NCI-H2107 treated with DMSO at 0.1 percent for 48 hours (cell line): ENCODE measurements at regions not wholly inside any gene's neighbourhood (a gene's known extent, or its start where the extent isn't known, plus 50 kb on each side); places are given as distances from the start of the nearest gene placed in this dataset.
"Not testable (repeated sequence)": the region's sequence is repeated elsewhere in the genome, so short reads cannot be mapped to it uniquely, and the experiment has no call there.

ENCODE experiments used
- DNase-seq: peaks from one replicate; lab custom pipeline; 2025; ENCODE audit not compliant: unreplicated experiment; lab: John Stamatoyannopoulos, UW

DNA sequence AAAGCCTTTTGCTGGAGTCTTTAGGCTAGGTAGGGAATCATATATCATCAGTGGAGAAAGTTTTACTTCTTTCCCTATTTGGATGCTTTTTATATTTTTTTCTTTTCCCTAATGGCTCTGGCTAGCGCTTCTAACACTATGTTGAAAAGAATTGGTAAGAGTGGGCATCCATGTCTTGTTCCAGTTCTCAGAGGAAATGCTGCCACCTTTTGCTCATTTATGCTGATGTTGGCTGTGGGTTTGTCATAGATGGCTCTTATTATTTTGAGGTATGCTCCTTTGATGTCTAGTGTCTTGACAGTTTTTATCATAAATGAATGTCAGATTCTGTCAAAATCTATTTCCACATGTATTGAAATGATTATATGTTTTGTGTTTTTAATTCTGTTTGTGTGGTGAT is 1544.1 kb downstream of the REEP3 start:
- no peak for DNase-seq

DNA sequence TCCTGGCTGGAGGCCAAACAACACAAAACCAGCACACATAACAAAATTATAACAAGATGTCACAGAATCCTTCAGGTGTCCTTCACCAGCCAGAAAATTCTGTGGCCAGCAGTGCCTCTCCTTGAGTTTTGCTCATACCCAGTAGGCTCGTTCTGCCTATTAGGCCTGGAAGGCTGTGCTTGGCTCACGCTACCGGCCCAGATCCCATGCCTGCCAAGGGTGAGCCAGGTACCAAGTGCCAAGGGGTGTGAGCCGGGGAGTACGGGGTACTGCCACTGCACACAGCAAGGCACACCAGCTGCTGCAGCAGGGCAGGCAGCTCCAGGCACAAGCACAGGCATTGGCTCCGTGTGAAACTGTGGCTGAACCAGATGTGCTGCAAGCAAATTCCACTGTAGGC is 1562.0 kb downstream of the REEP3 start:
- DNase-seq = no peak

GRCh38 chr10:65090991-65091390 is 1569.8 kb downstream of the REEP3 start:
- no peak for DNase-seq

GRCh38 chr10:65100146-65100545 is 1578.9 kb downstream of the REEP3 start:
- DNase-seq = no peak

DNA sequence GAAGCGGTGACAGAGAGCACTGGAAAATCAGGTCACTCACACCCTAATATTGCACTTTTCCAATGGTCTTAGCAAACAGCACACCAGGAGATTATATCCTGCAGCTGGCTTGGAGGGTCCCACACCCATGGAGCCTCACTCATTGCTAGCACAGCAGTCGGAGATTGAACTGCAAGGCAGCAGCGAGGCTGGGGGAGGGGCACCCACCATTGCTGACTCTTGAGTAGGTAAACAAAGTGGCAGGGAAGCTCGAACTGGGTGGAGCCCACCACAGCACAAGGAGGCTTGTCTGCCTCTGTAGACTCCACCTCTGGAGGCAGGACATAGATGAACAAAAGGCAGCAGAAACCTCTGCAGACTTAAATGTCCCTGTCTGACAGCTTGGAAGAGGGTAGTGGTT is 1579.7 kb downstream of the REEP3 start:
- DNase-seq = not testable (repeated sequence)

DNA sequence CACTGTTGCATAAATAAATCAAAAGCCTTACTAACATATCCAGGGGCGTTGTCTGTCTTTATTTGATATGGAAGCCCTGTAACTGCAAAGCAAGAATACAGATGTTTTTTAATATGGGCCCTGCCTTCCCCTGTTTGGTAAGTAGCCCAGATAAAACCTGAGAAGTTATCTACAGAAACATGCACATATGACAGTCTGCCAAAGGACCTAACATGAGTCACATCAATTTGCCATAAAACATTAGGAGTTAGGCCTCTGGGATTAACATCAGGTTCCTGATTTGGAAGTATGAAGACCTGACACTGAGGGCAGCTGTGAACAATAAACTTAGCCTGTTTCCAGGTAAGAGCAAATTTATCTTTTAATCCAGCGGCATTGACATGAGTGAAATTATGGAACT is 1588.8 kb downstream of the REEP3 start:
- DNase-seq = no peak

DNA sequence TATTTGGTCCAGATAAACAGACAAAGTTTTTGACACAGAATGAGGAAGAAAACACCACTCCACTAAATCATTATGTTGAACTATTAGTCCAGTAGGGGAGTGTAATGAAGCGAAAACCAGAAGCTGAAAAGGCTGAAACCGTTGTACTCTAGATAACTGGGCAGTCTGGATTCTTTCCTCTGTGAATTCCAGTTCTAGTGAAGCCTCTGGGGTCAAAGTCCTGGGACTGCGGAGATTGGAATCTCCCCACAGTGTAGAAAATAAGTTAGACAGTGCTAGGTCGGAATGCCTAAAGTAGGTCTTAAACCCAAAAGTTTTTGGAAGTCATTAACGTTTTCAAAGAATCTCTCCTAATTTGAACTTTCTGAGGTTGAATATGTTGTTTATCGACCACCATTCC is 1589.9 kb downstream of the REEP3 start:
- DNase-seq = not testable (repeated sequence)

DNA sequence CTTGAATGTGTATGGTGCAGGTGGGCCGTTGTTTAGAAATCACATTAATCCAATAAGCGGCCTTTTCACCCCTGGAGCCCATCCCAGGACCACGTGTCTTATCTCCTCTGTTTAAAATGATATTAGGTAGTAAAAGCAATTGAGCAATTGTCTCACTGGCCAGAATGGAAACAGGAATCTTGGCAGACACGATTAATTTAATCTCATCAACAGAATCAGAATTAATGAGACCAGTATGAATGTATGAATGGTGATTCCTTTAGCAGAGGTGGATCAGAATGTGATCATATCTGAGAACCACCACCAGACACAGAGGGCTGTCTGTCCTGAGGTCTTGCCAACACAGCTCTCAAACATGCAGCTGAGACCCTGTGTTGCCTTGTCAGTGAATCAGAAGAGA is 1591.4 kb downstream of the REEP3 start:
- DNase-seq = no peak

- no peak for DNase-seq
Observed at GRCh38 chr10:65123120-65123519, 1601.9 kb downstream of the REEP3 start.

DNA sequence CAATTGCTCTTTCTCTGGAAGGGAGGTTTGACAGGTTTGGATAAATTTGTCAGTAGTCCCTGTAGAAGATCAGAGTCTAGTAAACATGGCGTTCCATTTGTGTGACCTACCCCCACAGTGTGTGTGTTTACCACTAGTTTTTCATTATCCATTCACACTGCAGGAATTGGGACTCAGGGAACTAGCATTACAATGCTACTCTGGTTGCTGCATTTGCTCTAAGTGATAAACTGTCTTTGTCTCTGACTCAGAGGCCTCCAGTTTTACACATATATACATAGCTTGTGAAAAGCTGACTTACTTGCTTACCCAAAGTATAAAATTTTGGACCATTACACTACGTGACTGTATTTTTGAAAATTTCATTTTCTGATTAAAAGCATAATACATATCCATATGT is 1604.0 kb downstream of the REEP3 start:
- no peak for DNase-seq

- DNase-seq = no peak
Observed at GRCh38 chr10:65126288-65126687, 1605.1 kb downstream of the REEP3 start.

- no peak for DNase-seq
Observed at GRCh38 chr10:65128277-65128676, 1607.1 kb downstream of the REEP3 start.

DNA sequence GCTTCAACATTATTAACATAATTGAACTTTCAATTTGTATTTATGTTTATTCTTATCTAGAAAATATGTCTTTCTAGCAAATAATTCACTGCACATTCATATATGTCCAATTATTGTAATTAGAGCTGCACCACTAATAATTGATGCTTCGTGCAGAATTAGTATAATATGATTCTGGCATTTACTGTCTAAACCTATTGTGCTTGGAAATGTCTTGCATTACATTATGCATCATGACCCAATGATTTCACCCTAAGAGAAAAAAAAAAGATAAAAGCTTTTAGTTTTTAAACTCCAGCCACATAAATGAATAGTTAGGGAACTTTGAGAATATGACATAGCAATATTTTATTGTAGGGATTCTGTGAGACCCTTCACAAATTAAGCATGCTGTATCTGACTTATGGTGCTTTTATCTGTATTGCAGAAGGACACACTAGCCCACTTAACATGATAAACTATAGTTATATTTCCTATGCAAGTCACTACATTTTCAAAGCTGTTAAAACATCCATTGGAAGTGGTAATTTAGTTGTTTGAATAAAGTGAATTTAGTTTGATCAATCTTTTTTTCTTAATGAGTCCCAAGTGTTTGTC is 1609.1 kb downstream of the REEP3 start:
- DNase-seq = no peak

GRCh38 chr10:65133652-65134051 is 1612.5 kb downstream of the REEP3 start:
- DNase-seq = no peak

- no peak for DNase-seq
Observed at GRCh38 chr10:65135508-65135907, 1614.3 kb downstream of the REEP3 start.

DNA sequence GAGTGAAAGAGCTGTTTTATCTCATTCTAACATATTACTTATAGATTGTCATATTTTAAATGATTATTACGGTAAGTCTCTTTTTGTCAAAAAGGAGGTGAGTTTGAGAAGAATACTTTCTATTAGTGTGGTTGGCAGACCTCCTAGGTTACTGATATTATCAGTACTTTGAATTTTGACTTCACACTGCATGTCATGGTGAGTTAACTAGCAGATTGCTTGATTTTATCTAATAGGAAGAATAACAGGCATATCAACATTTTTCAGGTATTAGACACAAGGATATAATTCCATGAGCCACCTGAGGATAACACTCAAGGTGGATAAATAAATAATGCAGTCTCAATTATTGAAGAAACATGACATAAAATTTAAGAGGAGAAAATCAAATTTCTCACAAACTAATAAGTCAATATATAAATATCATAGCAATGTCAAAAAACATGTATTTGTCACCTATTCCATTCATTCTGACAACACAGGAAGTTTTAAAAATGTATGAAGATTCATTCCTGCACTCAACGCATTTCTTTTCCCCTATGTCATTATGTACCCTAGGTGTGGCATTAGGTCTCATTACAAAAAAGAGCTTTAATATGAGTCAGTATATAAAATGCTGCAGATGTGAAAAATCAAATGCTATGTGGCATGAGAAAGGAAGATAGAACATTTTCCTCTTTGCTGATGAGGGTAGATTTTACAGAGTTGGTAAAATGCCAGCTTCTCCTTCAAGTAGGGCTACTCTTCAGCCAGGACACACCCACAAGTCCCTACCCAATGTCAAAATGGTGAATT is 1621.6 kb downstream of the REEP3 start:
- no peak for DNase-seq

DNA sequence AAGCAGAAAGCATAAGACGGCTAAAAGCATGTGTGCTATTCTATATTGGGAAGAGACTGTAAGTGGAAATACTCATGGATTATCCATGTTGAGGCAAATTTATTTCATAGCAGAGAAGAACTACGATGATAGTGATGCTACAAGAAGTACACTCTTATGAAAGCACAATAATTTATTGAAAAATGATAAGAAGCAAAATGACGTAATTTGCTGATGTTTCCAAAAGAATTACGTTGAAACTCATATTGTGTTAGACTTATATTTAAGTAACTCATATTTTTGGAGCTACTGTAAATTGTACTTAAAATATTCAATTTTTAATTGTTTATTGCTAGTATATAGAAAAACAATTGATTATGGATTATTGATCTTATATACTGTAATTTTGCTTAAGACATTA is 1622.5 kb downstream of the REEP3 start:
- no peak for DNase-seq

- no peak for DNase-seq
Observed at GRCh38 chr10:65149878-65150277, 1628.7 kb downstream of the REEP3 start.

- no peak for DNase-seq
Observed at GRCh38 chr10:65166272-65166671, 1645.1 kb downstream of the REEP3 start.

DNA sequence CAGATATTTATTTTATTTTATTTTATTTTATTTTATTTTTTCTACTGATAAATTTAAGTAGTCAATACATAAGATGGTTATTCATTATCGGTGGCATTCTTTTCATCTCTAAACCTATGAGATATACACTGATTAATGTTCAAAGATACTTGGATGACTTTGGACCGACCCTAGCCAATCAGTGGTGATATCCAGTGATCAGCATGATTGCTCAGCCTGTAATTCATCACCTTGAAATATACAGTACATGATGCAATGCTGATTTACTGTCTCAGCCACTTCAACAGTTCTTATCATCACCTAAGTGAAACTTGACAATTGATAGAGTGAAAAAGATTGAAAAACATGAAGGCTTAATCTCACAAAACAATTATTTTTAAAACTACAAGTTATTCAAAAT is 1651.0 kb downstream of the REEP3 start:
- no peak for DNase-seq

GRCh38 chr10:65176994-65177393 is 1655.8 kb downstream of the REEP3 start:
- DNase-seq = no peak

GRCh38 chr10:65183236-65183635 is 1662.0 kb downstream of the REEP3 start:
- no peak for DNase-seq

- DNase-seq = not testable (repeated sequence)
Observed at GRCh38 chr10:65186668-65187067, 1665.5 kb downstream of the REEP3 start.
